ENCODE measurements at regions not wholly inside any gene's neighbourhood (a gene's known extent, or its start where the extent isn't known, plus 50 kb on each side); places are given as distances from the start of the nearest gene placed in this dataset.

DNA sequence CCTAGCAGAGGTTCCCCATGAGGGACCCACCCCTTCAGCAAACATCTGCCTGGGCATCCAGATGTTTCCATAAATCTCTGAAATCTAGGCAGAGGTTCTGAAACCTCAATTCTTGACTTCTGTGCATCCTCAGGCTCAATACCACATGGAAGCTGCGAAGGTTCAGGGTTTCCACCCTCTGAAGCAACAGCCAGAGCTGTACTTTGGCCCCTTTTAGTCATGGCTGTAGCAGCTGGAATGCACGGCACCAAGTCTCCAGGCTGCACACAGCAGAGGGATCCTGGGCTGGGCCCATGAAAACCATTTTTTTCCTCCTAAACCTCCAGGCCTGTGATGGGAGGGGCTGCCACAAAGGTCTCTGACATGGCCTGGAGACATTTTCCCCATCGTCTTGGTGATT lies 93.0 kb upstream of the FIGN start:
- TF ChIP-seq, protein P1, sequence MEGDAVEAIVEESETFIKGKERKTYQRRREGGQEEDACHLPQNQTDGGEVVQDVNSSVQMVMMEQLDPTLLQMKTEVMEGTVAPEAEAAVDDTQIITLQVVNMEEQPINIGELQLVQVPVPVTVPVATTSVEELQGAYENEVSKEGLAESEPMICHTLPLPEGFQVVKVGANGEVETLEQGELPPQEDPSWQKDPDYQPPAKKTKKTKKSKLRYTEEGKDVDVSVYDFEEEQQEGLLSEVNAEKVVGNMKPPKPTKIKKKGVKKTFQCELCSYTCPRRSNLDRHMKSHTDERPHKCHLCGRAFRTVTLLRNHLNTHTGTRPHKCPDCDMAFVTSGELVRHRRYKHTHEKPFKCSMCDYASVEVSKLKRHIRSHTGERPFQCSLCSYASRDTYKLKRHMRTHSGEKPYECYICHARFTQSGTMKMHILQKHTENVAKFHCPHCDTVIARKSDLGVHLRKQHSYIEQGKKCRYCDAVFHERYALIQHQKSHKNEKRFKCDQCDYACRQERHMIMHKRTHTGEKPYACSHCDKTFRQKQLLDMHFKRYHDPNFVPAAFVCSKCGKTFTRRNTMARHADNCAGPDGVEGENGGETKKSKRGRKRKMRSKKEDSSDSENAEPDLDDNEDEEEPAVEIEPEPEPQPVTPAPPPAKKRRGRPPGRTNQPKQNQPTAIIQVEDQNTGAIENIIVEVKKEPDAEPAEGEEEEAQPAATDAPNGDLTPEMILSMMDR (IDR thresholded peaks at IDR 0.05): no peak
- no peak for TF ChIP-seq POLR2A (IDR thresholded peaks at IDR 0.05)

Data from Peyer's patch (tissue), 4 donors.